Activated CD4-positive, alpha-beta T cell treated with anti-CD3 and anti-CD28 coated beads, Interleukin-2, amount 50 U/mL, for 16 hours (primary cell): ENCODE measurements at regions not wholly inside any gene's neighbourhood (a gene's known extent, or its start where the extent isn't known, plus 50 kb on each side); places are given as distances from the start of the nearest gene placed in this dataset.
"Not testable (repeated sequence)": the region's sequence is repeated elsewhere in the genome, so short reads cannot be mapped to it uniquely, and the experiment has no call there.

Experiments used
- DNase-seq: peaks from one replicate; pipeline ENCODE4 v3.0.0-alpha.2; 2020

DNA sequence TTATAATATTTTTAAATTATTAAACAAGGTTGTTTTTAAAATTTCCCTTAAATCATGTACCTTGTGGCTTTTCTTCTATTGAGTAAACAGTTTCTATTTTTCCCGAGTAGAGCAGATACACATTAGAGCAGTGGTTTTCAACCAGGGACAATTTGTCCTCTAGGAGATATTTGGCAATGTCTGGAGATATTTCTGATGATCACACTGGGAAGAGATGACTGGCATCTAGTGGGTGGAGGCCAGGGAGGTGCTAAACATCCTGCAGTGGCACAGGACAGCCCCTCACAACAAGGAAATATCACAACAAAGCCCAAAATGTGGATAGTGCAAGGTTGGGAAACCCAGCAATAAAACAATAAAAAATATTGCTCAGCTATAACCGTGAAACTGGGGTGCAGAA lies 113.0 kb upstream of the PTPRG start:
- DNase-seq = no peak

DNA sequence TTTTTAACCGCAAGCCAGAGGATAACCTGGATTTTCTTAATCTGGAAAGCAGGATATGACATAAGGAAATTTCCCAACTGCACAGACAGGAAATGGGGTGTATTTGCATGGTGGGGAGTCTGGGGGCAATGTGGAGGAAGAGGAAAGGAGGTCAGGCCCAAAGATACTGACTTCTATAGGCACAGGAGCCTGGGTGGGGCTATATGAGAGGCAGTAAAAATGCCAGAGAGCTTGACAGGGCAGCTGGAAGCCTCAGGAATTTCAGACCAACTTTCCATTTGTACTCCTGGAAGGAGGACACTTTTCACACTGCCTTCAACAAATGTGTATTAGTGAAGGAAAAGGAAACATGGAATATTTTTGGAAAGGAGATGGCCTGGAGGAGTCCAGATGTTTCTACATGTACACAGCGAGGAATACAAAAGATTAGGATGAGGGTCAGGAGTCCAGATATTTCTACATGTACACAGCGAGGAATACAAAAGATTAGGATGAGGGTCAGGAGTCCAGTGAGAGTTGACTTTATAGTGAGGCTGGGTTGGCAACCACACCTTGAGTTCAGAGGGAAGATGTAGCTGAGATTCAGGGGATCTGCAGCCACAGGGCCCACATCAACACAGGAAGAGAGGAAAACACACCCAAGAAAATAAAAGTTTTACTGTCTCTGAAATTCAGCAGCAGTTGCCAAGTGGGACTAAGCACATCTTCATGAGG lies 111.9 kb upstream of the PTPRG start:
- no peak for DNase-seq

DNA sequence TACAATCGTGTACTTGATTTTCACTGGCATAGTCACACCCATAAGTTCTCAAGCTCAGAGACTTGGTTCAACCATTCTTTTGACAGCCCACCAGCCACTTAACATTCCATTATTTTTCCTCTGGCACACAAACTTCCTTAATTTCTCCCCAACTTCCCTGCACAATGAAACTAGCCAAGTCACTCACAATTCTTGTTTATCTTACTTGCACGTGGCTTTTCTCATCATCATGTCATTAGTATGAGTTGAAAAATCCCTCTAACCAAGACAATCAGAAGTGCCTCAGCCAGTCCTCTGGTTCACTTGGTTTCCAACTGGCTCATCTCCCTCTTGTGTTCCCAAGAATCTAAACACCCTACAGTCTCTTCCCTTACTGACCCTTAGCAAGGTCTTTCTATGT lies 110.5 kb upstream of the PTPRG start:
- no peak for DNase-seq

DNA sequence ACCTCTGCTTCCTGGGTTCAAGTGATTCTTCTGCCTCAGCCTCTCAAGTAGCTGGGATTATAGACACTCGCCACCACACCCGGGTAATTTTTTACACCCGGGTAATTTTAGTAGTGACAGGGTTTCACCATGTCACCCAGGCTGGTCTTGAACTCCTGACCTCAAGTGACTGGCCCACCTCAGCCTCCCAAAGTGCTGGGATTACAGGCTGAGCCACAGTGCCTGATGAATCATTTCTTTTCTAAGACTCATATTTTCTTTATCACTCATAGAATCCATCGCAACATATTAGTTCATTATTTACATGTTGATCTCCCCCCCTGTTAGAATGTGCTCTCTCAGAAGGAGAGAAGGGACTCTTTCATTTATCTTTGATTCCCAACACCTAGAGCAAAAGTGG lies 109.5 kb upstream of the PTPRG start:
- DNase-seq = no peak

DNA sequence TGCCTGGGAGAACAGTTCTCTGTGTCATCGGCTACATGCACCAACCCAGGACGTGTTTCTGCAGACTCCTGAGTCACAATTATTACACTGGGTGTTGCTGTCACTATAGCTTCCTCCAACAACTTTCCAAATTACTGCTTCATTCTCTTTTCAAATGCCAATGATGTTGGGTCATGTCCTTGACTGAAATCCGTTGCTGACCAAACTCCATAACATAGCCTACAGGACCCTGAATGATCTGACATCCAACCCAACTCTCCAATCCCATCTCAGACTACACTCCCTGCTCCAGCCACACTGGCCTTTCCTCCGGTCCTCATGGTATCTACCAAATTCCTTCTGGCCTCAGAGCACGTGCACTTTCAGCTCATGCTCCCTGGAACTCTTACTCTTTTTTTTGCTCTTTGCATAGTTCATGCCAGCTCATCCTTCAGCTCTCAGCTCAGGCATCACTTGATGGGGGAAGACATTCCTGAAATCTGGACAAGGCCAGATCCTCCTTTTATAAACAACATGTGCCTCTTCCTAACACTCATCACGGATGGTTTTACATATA lies 108.8 kb upstream of the PTPRG start:
- DNase-seq = no peak

DNA sequence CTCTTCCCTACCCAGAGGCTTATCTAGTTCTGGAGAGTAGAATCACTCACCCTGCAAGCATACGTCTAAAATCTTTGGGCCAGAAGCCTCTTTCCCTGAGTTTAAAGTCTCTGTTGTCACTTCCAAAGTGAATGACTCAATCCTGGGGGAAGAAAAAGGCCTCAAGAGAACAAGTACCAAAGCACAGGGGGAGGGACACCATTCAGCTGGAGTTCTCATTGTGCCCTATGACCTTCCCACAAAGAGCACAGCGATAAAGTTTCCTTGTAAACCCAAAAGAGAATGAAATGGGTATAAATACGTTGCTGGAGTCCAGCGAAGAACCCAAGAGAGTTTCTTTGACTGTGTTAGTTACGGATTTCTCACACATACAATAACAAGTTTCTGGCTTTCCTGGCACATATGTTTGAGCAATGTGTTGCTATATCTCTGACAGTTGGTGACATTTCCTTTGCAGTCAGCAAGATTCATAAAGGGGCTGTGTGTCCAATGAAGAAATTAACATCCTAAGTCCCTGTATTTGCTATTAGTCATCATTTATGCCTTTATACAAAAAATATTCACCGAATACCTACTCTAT lies 107.3 kb upstream of the PTPRG start:
- no peak for DNase-seq

DNA sequence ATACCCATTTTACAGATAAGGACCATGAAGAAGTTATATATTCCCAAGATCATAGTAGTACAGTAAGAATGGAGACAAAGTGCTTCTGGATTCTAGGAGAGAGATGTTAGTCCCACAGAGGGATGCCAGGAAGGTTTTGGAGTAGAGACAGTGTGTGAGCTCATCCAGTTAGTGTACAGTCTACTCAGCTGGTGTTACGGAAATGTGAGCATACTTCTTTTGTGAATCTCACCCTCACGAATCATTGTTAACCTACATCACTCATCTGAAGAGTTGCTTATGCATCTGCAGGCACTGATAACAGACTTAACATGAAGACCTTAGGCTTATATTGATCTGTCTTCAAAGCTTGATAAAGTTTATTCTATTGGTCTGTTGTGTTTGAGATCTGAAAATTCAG lies 106.6 kb upstream of the PTPRG start:
- no peak for DNase-seq

DNA sequence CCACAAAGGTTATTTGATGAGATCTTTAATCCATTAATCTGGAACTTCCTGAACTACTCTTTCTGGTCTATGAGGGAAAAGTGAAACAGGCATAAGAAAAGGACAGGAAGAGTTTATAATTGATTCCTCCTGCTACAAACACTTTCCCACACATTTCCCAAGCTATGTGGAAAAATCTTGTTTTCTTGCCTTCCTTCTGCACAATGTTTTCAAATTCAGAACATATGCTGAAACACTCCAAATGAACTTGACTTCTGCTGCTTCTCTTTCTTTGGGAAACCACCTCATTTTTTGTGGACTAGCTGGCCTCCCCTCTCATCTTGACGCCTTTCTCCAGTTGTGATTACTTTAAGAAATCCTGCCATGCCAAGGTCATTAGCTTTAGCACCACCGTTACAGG lies 100.7 kb upstream of the PTPRG start:
- DNase-seq = no peak

DNA sequence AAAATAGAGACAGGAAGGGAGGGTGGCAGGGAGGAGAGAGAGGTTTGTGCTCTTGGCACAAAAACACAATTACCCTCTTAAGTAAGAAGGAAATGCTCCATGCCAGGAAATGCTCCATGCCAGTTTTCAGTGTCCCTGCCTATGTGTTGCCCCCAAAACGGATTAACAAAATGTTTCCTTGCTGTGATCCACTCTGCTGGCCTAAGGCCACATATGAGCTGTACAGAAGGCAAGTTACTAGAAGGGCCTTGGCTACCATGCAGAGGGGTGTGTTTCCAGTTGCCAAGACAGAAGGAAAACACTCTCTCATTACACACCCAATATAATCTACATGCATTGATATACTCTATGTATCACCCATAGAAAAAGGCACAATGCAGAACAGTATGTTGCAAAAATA lies 98.2 kb upstream of the PTPRG start:
- DNase-seq = no peak

DNA sequence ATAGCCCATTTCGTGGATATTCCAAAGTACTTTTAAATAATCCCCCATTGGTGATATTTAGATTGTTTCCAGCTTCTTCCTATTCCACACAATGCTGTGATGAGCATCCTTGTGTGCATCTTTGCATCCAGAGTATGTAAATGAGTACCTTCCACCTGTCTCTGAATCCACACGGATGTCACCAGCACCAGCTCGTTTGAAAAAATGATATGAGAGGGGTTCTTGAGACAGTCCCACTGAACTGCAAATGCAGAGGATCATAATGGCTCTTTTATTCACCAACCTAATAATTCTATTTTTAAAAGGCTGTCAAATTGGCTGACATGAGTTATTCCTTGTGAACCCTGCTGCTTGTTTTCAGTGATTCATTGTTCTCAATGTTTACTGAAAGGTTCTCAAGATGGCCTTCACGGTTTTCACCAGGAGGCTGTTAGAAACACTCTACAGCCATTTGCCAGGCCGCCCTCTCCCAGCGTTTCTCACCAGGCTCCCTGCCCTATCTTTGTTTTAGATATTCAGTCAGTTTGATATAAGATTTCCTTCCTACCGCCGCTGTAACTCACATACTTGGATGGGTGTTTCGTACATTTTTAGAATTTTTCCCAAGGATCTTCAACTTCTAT lies 96.7 kb upstream of the PTPRG start:
- no peak for DNase-seq

DNA sequence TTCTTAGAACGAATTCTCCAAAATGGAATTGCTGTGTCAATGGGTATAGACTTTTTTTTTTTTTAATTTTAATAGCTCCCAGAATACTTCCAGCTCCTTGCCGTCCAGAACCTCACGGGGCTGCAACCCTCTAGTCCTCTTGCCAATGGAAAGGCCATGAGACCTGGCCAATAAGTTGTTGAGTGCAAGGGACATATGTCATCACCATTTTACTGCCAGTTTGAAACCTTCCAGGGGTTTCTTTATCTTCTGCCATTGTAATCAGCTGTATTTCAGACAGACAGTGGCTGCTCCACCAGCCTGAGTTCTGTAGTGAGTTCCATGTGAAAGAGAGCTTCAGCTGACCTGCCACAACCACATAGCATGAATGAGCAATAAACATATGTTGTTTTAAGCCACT lies 95.0 kb upstream of the PTPRG start:
- no peak for DNase-seq

DNA sequence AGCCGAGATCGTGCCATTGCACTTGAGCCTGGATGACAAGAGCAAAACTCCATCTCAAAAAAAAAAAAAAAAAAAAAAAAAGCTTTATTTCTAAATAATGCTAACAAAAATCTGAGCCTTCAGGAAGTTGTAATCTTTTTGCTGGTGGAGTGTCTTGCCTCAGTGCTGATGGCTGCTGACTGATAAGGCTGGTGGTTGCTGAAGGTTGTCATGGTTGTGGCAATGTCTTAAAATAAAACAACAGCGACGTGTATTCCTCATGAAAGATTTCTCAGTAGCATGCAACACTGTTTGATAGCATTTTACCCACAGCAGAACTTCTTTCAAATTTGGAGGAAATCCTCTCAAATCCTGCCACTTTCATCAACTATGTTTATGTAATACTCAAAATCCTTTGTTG lies 77.4 kb upstream of the PTPRG start:
- DNase-seq = no peak

DNA sequence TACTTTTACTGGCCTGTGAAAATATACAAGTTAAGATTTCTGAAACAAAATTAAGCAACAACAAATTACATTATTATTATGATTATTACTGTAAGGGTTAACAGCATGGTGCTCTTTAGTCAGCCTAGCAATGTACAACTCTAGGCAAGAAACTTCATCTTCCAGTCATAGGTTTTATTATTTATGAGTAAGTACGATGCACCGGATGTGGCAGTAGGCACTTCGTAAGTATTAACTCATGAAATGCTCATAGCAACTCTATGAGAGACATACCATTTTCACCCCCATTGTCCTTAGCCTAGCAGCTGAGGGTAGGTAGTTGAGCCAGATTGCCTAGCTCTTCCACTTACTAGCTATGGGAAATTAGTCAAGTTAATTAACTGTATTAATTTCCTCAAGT lies 68.0 kb upstream of the PTPRG start:
- DNase-seq = no peak

DNA sequence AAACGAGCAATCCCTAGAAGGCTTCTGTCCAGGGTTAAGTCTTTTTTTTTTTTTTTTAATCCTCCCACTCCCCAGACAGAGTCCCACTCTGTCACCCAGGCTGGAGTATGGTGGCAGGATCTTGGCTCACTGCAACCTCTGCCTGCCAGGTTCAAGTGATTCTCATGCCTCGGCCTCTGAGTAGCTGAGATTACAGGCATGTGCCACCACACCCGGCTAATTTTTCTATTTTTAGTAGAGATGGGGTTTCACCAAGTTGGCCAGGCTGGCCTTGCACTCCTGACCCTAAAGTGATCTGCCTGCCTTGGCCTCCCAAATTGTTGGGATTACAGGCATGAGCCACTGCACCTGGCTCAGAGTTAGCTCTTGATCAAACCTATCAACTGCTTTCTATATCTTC lies 67.1 kb upstream of the PTPRG start:
- DNase-seq = not testable (repeated sequence)

DNA sequence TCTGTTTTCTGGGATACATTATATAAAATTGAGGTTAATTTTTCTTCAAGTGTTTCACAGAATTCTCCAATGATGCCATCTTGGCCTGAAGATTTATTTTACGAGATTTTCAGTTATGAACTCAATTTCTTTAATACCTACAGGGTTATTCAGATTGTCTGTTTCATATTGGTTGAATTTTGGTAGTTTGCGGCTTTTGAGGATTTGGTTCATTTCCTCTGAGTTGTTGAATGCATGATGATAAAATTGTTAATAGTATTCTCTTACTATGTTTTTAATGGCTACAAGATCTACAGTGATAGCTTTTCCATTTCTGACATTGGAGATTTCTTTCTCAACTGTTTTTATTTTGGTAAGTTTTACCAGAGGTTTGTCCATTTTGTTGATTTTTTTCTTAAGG lies 63.9 kb upstream of the PTPRG start:
- no peak for DNase-seq

DNA sequence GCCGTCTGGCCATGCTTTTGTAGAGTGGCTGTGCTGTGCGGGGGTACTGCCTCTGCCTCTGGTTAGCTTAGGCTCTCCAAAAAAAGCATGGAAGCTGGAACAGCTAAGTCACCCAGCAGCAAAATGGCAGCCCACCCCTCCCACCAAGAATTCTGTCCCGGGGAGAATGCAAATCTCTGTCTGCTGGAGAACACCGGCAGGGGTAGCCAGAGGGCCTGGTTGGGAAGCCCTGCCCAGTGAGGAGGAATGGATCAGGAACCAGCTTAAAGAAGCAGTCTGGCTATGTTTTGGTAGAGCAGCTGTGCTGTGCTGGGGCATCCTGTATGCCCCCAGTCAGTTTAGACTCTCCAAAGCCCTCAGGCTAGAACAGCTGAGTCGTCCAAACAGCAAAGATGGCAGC lies 56.2 kb upstream of the PTPRG start:
- DNase-seq = no peak

DNA sequence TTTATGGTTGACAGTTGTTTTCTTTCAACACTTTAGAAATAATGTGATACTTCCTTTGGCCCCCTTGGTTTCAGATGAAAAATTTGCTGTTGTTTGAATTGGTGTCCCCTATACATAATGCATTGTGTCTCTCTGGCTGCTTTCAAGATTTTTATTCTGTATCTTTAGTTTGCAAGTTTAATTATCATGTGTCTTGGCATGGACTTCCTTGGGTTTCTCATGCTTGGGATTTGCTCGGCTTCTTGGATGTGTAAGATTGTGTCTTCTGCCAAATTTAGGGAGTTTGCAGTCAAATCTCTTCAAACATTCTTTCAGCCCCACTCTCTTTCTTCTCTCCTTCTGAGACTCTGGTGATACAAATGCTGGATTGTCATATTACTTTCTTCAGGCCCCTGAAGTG lies 53.4 kb upstream of the PTPRG start:
- DNase-seq = no peak
